PFSK-1 (cell line): ENCODE measurements at regions not wholly inside any gene's neighbourhood (a gene's known extent, or its start where the extent isn't known, plus 50 kb on each side); places are given as distances from the start of the nearest gene placed in this dataset.

ENCODE experiments used
- POLR2AphosphoS5 ChIP-seq: IDR thresholded peaks from 2 replicates; pipeline ENCODE4 v1.6.1; 2012; ENCODE audit warnings: low read depth, mild to moderate bottlenecking, control low read depth, low read length, moderate library complexity
- REST ChIP-seq, 2 experiments: IDR thresholded peaks; 2 replicates each; pipeline versions ENCODE4 v1.6.1 to v1.8.0; 2011 to 2012; ENCODE audit warnings: low read depth in 2 of 2, low read length in 2 of 2, control low read depth in 1 of 2, inconsistent platforms in 1 of 2, mild to moderate bottlenecking in 1 of 2, moderate library complexity in 1 of 2; ENCODE audit not compliant: insufficient read depth in 1 of 2
- SIN3A ChIP-seq: IDR thresholded peaks from 2 replicates; pipeline ENCODE4 v1.6.1; 2012; ENCODE audit warnings: mild to moderate bottlenecking, low read length, moderate library complexity, borderline replicate concordance; ENCODE audit not compliant: insufficient read depth

GRCh38 chr21:27079636-27080240, 112.8 kb upstream of the ADAMTS5 start:
- TF ChIP-seq SIN3A (no peak), POLR2AphosphoS5 (no peak), REST (IDR thresholded peaks at IDR 0.05; ENCODE audit: insufficient read depth in 1 of 2, low read depth in 2 of 2, low read length in 2 of 2) (no peak)
